ENCODE measurements at regions not wholly inside any gene's neighbourhood (a gene's known extent, or its start where the extent isn't known, plus 50 kb on each side); places are given as distances from the start of the nearest gene placed in this dataset.
"Not testable (repeated sequence)": the region's sequence is repeated elsewhere in the genome, so short reads cannot be mapped to it uniquely, and the experiment has no call there.

- Histone ChIP-seq H3K9me3 (no peaks in the 10 kb centered on the region), H3K4me3 (no peak overlapping the region), H3K27ac (no peak overlapping the region), H3K36me3 (no peaks in the 10 kb centered on the region), H3K4me1 (no peaks in the 10 kb centered on the region), H3K27me3 (no peaks in the 10 kb centered on the region)
- FAIRE-seq (no peak), ATAC-seq (no peak), DNase-seq (no peak)
- intact Hi-C loops (cut with DNase I) = no loop called here
- no peak for TF ChIP-seq CTCF (IDR thresholded peaks at IDR 0.05)
Observed at GRCh38 chr1:69090170-69090569, 477.6 kb upstream of the LRRC7 start.

- intact Hi-C loops (cut with DNase I) = no loop called here
- 37 to 54% methylated on average over 1 of the region's 1 CpG for WGBS, 2 donors
- Histone ChIP-seq H3K4me1 (no peaks in the 10 kb centered on the region), H3K9me3 (no peaks in the 10 kb centered on the region), H3K4me3 (no peak overlapping the region), H3K36me3 (no peaks in the 10 kb centered on the region), H3K27me3 (no peaks in the 10 kb centered on the region), H3K27ac (no peak overlapping the region)
- DNase-seq = no peak
- no peak for FAIRE-seq
- no peak for ATAC-seq
- TF ChIP-seq CTCF (IDR thresholded peaks at IDR 0.05) = no peak
Observed at GRCh38 chr1:69090752-69091151, 477.0 kb upstream of the LRRC7 start.

- H3K36me3 ChIP-seq; FAIRE-seq; H3K4me3 ChIP-seq; ATAC-seq; H3K27me3 ChIP-seq; H3K9me3 ChIP-seq; H3K27ac ChIP-seq; intact Hi-C loops (cut with DNase I); H3K4me1 ChIP-seq: not testable (repeated sequence)
- 79 to 84% methylated on average over 11 of the region's 11 CpGs for WGBS, 2 donors
- DNase-seq = peak in 1 of 6 donors; percentile 25
Observed at GRCh38 chr1:69102058-69102457, 465.7 kb upstream of the LRRC7 start.

GRCh38 chr1:69103213-69103612 lies 464.5 kb upstream of the LRRC7 start:
- no peaks in the 10 kb centered on the region for H3K4me1 ChIP-seq
- intact Hi-C loops (cut with DNase I) = no loop called here
- no peaks in the 10 kb centered on the region for H3K27me3 ChIP-seq
- no peak overlapping the region for H3K27ac ChIP-seq
- H3K4me3 ChIP-seq = no peak overlapping the region
- FAIRE-seq (no peak), ATAC-seq (no peak), DNase-seq (no peak)
- no peak for TF ChIP-seq CTCF (IDR thresholded peaks at IDR 0.05)
- no peaks in the 10 kb centered on the region for H3K9me3 ChIP-seq
- H3K36me3 ChIP-seq = no peaks in the 10 kb centered on the region

GRCh38 chr1:69103705-69104385 lies 463.9 kb upstream of the LRRC7 start:
- intact Hi-C loops (cut with DNase I) = no loop called here
- no peaks in the 10 kb centered on the region for H3K4me1 ChIP-seq
- ATAC-seq (no peak), DNase-seq (no peak), FAIRE-seq (no peak)
- H3K27me3 ChIP-seq = no peaks in the 10 kb centered on the region
- H3K4me3 ChIP-seq = no peak overlapping the region
- H3K36me3 ChIP-seq = no peaks in the 10 kb centered on the region
- TF ChIP-seq CTCF (IDR thresholded peaks at IDR 0.05) = no peak
- 50 to 60% methylated on average over 2 of the region's 2 CpGs for WGBS, 2 donors
- no peaks in the 10 kb centered on the region for H3K9me3 ChIP-seq
- H3K27ac ChIP-seq = no peak overlapping the region

Data from pancreas (tissue), 10 donors.